ENCODE measurements at regions not wholly inside any gene's neighbourhood (a gene's known extent, or its start where the extent isn't known, plus 50 kb on each side); places are given as distances from the start of the nearest gene placed in this dataset.

DNA sequence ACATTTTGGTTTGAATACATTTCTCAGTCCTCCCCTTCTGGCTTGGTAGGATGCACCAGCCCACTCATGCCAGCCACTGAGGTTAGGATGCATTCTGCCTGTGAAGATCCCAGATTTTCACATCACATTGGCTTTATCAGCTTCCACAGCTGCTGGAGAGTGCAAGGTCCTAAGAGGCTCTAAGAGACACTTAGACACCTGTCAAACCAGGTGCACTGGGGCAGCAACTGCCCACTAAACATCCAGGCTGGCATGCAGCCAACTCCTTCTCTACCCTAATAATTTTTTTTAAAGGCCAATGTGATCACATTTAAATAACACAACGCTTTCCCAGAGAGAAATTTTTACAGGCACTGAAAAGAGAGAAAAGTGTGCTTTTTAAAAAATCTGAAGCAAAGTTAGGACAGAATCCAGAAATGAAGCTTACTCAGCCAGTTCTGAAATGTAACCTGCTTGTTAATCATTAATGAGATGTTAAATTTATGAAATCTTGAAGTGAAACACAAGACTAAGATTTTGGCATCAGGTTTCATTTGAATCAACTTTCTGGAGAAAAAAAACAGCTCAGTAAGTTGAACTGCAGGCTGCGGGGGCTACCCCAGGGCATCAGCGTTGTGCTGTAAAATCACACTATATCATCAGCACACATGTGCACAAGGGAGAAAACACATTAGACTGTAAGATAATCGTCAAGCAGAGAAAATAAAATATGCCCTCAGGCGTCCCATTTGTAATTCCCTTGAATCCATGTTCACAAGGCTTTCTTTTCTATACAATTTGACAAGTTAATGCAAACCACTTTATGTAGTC is 312.9 kb downstream of the ZBBX start:
- TF ChIP-seq ZNF384 (IDR thresholded peaks at IDR 0.05) (no peak), FOXA1 (IDR thresholded peaks at IDR 0.05) (no peak), NFRKB (IDR thresholded peaks at IDR 0.05) (no peak), ARNT (IDR thresholded peaks at IDR 0.05) (no peak), LEF1 (IDR thresholded peaks at IDR 0.05; ENCODE audit: borderline replicate concordance) (no peak), HDGF (IDR thresholded peaks at IDR 0.05; ENCODE audit: borderline replicate concordance) (no peak), ELF4 (IDR thresholded peaks at IDR 0.05) (no peak), L3MBTL2 (conservative IDR thresholded peaks at IDR 0.05) (no peak), FOXK2 (IDR thresholded peaks at IDR 0.05) (no peak), FOXM1 (IDR thresholded peaks at IDR 0.05; ENCODE audit: borderline replicate concordance) (no peak), BHLHE40 (IDR thresholded peaks at IDR 0.05; ENCODE audit: borderline replicate concordance) (no peak), CTBP1 (IDR thresholded peaks at IDR 0.05; ENCODE audit: borderline replicate concordance) (peak; percentile 25; the same call in 1 of the 2 replicates), SUZ12 (IDR thresholded peaks at IDR 0.05) (no peak), TARDBP (IDR thresholded peaks at IDR 0.05) (no peak)
- TF ChIP-seq, protein P1, sequence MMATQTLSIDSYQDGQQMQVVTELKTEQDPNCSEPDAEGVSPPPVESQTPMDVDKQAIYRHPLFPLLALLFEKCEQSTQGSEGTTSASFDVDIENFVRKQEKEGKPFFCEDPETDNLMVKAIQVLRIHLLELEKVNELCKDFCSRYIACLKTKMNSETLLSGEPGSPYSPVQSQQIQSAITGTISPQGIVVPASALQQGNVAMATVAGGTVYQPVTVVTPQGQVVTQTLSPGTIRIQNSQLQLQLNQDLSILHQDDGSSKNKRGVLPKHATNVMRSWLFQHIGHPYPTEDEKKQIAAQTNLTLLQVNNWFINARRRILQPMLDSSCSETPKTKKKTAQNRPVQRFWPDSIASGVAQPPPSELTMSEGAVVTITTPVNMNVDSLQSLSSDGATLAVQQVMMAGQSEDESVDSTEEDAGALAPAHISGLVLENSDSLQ (IDR thresholded peaks at IDR 0.05), result peak; percentile 77
- ChIA-PET POLR2A (no interaction called here), CTCF (no interaction called here)
- peak; percentile 28 for DNase-seq (ENCODE audit: extremely low spot score)

DNA sequence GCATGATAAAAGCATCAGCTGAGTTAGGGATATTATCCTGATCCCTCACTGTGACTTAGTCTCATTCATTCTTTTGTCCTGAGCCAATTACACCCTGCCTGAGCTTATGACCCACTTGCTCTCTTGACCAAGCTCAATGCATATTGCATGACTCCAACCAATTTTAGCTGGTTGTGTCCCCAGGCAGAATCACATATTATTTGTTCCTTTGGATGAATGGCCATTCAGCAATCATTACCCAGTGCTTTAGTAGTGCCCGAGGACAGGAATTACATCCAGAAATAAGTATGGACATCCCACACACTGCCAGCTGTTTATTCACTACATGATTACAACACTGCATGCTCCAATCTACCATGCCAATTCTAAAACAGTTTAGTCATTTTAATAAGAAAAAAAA is 322.5 kb downstream of the ZBBX start:
- ChIA-PET POLR2A (no interaction called here), CTCF (no interaction called here)
- DNase-seq (ENCODE audit: extremely low spot score), result no peak
- TF ChIP-seq NFRKB (IDR thresholded peaks at IDR 0.05) (no peak), SUZ12 (IDR thresholded peaks at IDR 0.05) (no peak), ELF4 (IDR thresholded peaks at IDR 0.05) (no peak), SP1 (IDR thresholded peaks at IDR 0.05) (no peak)
- TF ChIP-seq, protein P1 (IDR thresholded peaks at IDR 0.05), result no peak

DNA sequence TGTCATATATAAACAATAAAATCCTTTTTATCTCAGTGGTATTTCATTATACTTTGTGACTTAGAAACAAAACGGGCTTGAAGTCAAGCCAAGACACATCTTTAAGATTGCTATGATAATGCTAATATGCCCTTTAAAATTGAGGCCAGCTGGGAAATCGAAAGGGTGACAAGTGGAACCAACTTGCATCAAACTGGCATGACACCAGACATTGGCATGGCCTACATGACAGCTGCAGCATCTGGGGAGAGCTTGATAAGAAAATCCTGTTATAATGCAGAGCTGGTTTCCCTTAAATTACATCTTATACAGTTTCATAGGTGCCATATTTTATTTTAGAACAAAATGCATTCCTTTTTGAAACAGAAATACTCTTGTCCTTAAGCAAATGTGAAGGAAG is 325.2 kb downstream of the ZBBX start:
- ChIA-PET POLR2A (no interaction called here), CTCF (no interaction called here)
- DNase-seq (ENCODE audit: extremely low spot score), result no peak
- TF ChIP-seq SP1 (IDR thresholded peaks at IDR 0.05), result no peak
- no peak for TF ChIP-seq FOXM1 (IDR thresholded peaks at IDR 0.05; ENCODE audit: borderline replicate concordance)
- no peak for TF ChIP-seq HDGF (IDR thresholded peaks at IDR 0.05; ENCODE audit: borderline replicate concordance)
- TF ChIP-seq TARDBP (IDR thresholded peaks at IDR 0.05), result no peak
- TF ChIP-seq CTBP1 (IDR thresholded peaks at IDR 0.05; ENCODE audit: borderline replicate concordance), result no peak
- TF ChIP-seq BHLHE40 (IDR thresholded peaks at IDR 0.05; ENCODE audit: borderline replicate concordance), result no peak
- TF ChIP-seq, protein P1 (IDR thresholded peaks at IDR 0.05), result no peak
- no peak for TF ChIP-seq SUZ12 (IDR thresholded peaks at IDR 0.05)
- TF ChIP-seq NFRKB (IDR thresholded peaks at IDR 0.05), result no peak
- TF ChIP-seq LEF1 (IDR thresholded peaks at IDR 0.05; ENCODE audit: borderline replicate concordance), result no peak

DNA sequence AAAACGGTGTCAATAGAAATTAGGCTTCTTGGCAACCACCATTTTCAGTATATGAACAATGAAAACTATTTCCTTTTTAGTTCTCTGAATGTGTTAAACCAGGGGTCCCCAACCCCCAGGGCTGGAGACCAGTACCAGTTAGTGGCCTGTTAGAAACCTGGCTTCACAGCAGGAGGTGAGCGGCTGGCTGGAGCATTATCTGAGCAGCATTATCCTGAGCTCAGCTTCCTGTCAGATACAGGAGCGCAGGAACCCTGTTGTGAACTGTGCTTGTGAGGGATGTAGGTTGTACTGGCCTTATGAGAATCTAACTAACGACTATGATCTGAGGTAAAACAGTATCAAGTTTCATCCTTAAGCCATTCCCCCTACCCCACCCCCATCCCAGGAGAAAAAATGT is 328.7 kb downstream of the ZBBX start:
- ChIA-PET POLR2A (no interaction called here), CTCF (interaction anchor here (0.7 kb wide), 1 partner anchor 870 kb away, joined by 5 read pairs; no protein-coding TSS in a partner anchor)
- DNase-seq (ENCODE audit: extremely low spot score), result peak; percentile 9
- TF ChIP-seq SP1 (IDR thresholded peaks at IDR 0.05), result no peak
- TF ChIP-seq BHLHE40 (IDR thresholded peaks at IDR 0.05; ENCODE audit: borderline replicate concordance), result no peak
- TF ChIP-seq L3MBTL2 (conservative IDR thresholded peaks at IDR 0.05), result no peak
- no peak for TF ChIP-seq TARDBP (IDR thresholded peaks at IDR 0.05)
- TF ChIP-seq CTBP1 (IDR thresholded peaks at IDR 0.05; ENCODE audit: borderline replicate concordance), result no peak
- no peak for TF ChIP-seq FOXA1 (IDR thresholded peaks at IDR 0.05)
- TF ChIP-seq LEF1 (IDR thresholded peaks at IDR 0.05; ENCODE audit: borderline replicate concordance), result no peak
- no peak for TF ChIP-seq HDGF (IDR thresholded peaks at IDR 0.05; ENCODE audit: borderline replicate concordance)
- TF ChIP-seq FOXM1 (IDR thresholded peaks at IDR 0.05; ENCODE audit: borderline replicate concordance), result no peak
- TF ChIP-seq ARNT (IDR thresholded peaks at IDR 0.05), result no peak
- no peak for TF ChIP-seq ZNF384 (IDR thresholded peaks at IDR 0.05)
- TF ChIP-seq SUZ12 (IDR thresholded peaks at IDR 0.05), result no peak
- TF ChIP-seq FOXK2 (IDR thresholded peaks at IDR 0.05), result no peak
- TF ChIP-seq NFRKB (IDR thresholded peaks at IDR 0.05), result no peak
- TF ChIP-seq, protein P1 (IDR thresholded peaks at IDR 0.05), result no peak
- no peak for TF ChIP-seq ELF4 (IDR thresholded peaks at IDR 0.05)

DNA sequence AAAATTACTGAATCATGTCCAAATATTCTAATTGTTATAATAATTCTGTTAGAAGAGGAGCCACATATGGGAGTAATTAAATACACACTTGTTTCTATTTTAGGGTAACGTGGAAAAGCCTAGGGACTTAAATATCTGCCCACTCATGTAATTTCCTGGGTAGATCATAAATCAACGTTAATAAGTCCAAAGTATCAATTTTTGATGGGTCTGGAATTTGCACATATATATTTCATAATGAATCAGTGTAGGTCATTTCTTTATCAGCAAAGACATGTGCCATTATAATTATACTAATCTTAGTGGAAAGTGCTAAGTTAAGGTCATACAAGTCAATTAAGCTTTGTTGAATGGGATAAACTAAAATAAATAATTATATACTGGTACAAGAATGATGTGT is 346.2 kb downstream of the ZBBX start:
- CTCF ChIA-PET, result no interaction called here
- no peak for DNase-seq (ENCODE audit: extremely low spot score)
- POLR2A ChIA-PET, result no interaction called here
- no peak for TF ChIP-seq ARNT (IDR thresholded peaks at IDR 0.05)
- no peak for TF ChIP-seq FOXK2 (IDR thresholded peaks at IDR 0.05)
- TF ChIP-seq FOXM1 (IDR thresholded peaks at IDR 0.05; ENCODE audit: borderline replicate concordance), result no peak
- TF ChIP-seq, protein P1 (IDR thresholded peaks at IDR 0.05), result no peak
- TF ChIP-seq NFRKB (IDR thresholded peaks at IDR 0.05), result no peak
- no peak for TF ChIP-seq HDGF (IDR thresholded peaks at IDR 0.05; ENCODE audit: borderline replicate concordance)
- TF ChIP-seq BHLHE40 (IDR thresholded peaks at IDR 0.05; ENCODE audit: borderline replicate concordance), result no peak
